NB4 (cell line): ENCODE measurements at regions not wholly inside any gene's neighbourhood (a gene's known extent, or its start where the extent isn't known, plus 50 kb on each side); places are given as distances from the start of the nearest gene placed in this dataset.

Source experiments
- CTCF ChIP-seq: IDR thresholded peaks from one replicate; pipeline ENCODE4 v1.5.1; 2012; ENCODE audit warnings: low read depth, low read length
- MAX ChIP-seq: IDR thresholded peaks from 2 replicates; pipeline ENCODE4 v1.6.1; 2011; ENCODE audit warnings: low read depth, low read length

GRCh38 chr4:111454961-111455360 lies 690.3 kb upstream of the FAM241A start:
- no peak for TF ChIP-seq MAX
- TF ChIP-seq CTCF, result no peak
